H1 (cell line): ENCODE measurements at regions not wholly inside any gene's neighbourhood (a gene's known extent, or its start where the extent isn't known, plus 50 kb on each side); places are given as distances from the start of the nearest gene placed in this dataset.

Source experiments
- CTCF ChIA-PET: fragments of 300-600 bp; sonication (Branson Sonifier 250); formaldehyde crosslinking; loops from one replicate; lab custom pipeline; 2021; ENCODE audit not compliant: partially characterized antibody; lab: Charles Lee
- POLR2A ChIA-PET: fragments of 300-600 bp; sonication (Branson Sonifier 250); formaldehyde crosslinking; loops from one replicate; lab custom pipeline; 2021; ENCODE audit warnings: inconsistent platforms; ENCODE audit not compliant: partially characterized antibody; lab: Charles Lee
- DNase-seq, 2 experiments: peaks; one replicate each; pipeline versions ENCODE4 v3.0.0 to v3.0.0-alpha.2; 2010 to 2022; ENCODE audit warnings: low spot score in 2 of 2, low read depth in 1 of 2, mixed read lengths in 1 of 2
- FAIRE-seq: peaks from 2 replicates; lab custom pipeline; 2011; peaks lifted over from hg19 to GRCh38; lab: Jason Lieb, UNC
- H2AFZ ChIP-seq: 2 replicates; pipeline ENCODE4 v1.8.1; 2012; ENCODE audit warnings: low read length, inconsistent platforms
- H2AK5ac ChIP-seq: 2 replicates; pipeline ENCODE4 v1.6.1; 2013; ENCODE audit warnings: low read depth, low read length
- H2BK120ac ChIP-seq: replicated peaks from 2 replicates; pipeline ENCODE3; 2013; ENCODE audit warnings: low read depth, low read length, inconsistent platforms
- H2BK12ac ChIP-seq: 2 replicates; pipeline ENCODE4 v1.6.1; 2013; ENCODE audit warnings: low read depth, low read length
- H2BK15ac ChIP-seq: 2 replicates; pipeline ENCODE4 v1.6.1; 2013; ENCODE audit warnings: low read length
- H2BK20ac ChIP-seq: 2 replicates; pipeline ENCODE4 v1.6.1; 2013; ENCODE audit warnings: low read length
- H2BK5ac ChIP-seq: 2 replicates; pipeline ENCODE4 v1.6.1; 2013; ENCODE audit warnings: low read depth, low read length
- H3K14ac ChIP-seq: 2 replicates; pipeline ENCODE4 v1.6.1; 2013; ENCODE audit warnings: inconsistent platforms; ENCODE audit not compliant: insufficient read length
- H3K18ac ChIP-seq: 2 replicates; pipeline ENCODE4 v1.6.1; 2013; ENCODE audit warnings: low read length; ENCODE audit errors: extremely low read depth
- H3K23ac ChIP-seq: 2 replicates; pipeline ENCODE4 v1.6.1; 2013; ENCODE audit warnings: inconsistent platforms; ENCODE audit not compliant: insufficient read length
- H3K23me2 ChIP-seq: 2 replicates; pipeline ENCODE4 v1.6.1; 2013; ENCODE audit warnings: low read depth, low read length
- H3K27ac ChIP-seq: 2 replicates; pipeline ENCODE4 v1.6.1; 2011; ENCODE audit warnings: low read depth, low read length, inconsistent platforms
- H3K27me3 ChIP-seq, 4 experiments: replicated peaks in 1 of 4; 1 replicate in 1 of 4; 2 replicates in 3 of 4; pipeline versions ENCODE4 v1.6.1 to v1.8.1; 2011 to 2013; ENCODE audit warnings: low read length in 3 of 4, mild to moderate bottlenecking in 3 of 4, inconsistent platforms in 2 of 4, mixed read lengths in 2 of 4, moderate library complexity in 1 of 4; ENCODE audit not compliant: control insufficient read depth in 3 of 4, insufficient read depth in 3 of 4; ENCODE audit errors: extremely low read depth in 1 of 4
- H3K36me3 ChIP-seq, 4 experiments: 2 replicates each; pipeline versions ENCODE4 v1.6.1 to v1.8.1; 2011 to 2013; ENCODE audit warnings: mild to moderate bottlenecking in 4 of 4, low read length in 3 of 4, moderate library complexity in 2 of 4, control low read depth in 1 of 4, inconsistent platforms in 1 of 4; ENCODE audit not compliant: insufficient read depth in 4 of 4, control insufficient read depth in 2 of 4
- H3K4ac ChIP-seq: replicated peaks from 2 replicates; pipeline ENCODE3; 2013; ENCODE audit warnings: low read length, low read depth, mixed read lengths, inconsistent platforms; ENCODE audit not compliant: insufficient read length
- H3K4me1 ChIP-seq, 4 experiments: replicated peaks in 1 of 4; 1 replicate in 1 of 4; 2 replicates in 3 of 4; pipeline versions ENCODE4 v1.6.1 to v1.8.1; 2011 to 2013; ENCODE audit warnings: low read length in 3 of 4, inconsistent platforms in 2 of 4, mixed read lengths in 1 of 4; ENCODE audit not compliant: insufficient read depth in 4 of 4, control insufficient read depth in 3 of 4
- H3K4me2 ChIP-seq, 2 experiments: 2 replicates each; pipeline versions ENCODE4 v1.6.1 to v1.8.1; 2011 to 2013; ENCODE audit warnings: low read depth in 2 of 2, low read length in 2 of 2, control low read depth in 1 of 2, inconsistent platforms in 1 of 2, mild to moderate bottlenecking in 1 of 2; ENCODE audit not compliant: insufficient read depth in 1 of 2
- H3K4me3 ChIP-seq, 4 experiments: fragments of 200-600, 300-600 bp in 1 of 4; sonication (generic), shearing (Covaris generic), sonication (Bioruptor Twin) in 1 of 4; 2 replicates each; pipeline versions ENCODE4 v1.5.1 to v1.8.1; 2011 to 2016; ENCODE audit warnings: low read length in 4 of 4, low read depth in 3 of 4, control low read depth in 2 of 4, inconsistent platforms in 2 of 4, mild to moderate bottlenecking in 2 of 4, mixed read lengths in 1 of 4, moderate library complexity in 1 of 4; ENCODE audit not compliant: insufficient read depth in 2 of 4; ENCODE audit errors: extremely low read depth in 1 of 4
- H3K56ac ChIP-seq: replicated peaks from 2 replicates; pipeline ENCODE3; 2013; ENCODE audit warnings: low read depth, mild to moderate bottlenecking, mixed read lengths, low read length, inconsistent platforms; ENCODE audit not compliant: insufficient read length
- H3K79me1 ChIP-seq: 2 replicates; pipeline ENCODE4 v1.6.1; 2013; ENCODE audit warnings: low read depth, low read length, control low read depth
- H3K79me2 ChIP-seq, 2 experiments: 2 replicates each; pipeline versions ENCODE4 v1.6.1 to v1.8.1; 2012 to 2013; ENCODE audit warnings: low read length in 2 of 2, mild to moderate bottlenecking in 2 of 2, inconsistent platforms in 1 of 2; ENCODE audit not compliant: insufficient read depth in 2 of 2, control insufficient read depth in 1 of 2
- H3K9ac ChIP-seq, 4 experiments: replicated peaks in 1 of 4; 1 replicate in 1 of 4; 2 replicates in 3 of 4; pipeline versions ENCODE4 v1.6.1 to v1.8.1; 2011 to 2013; ENCODE audit warnings: low read depth in 3 of 4, low read length in 3 of 4, control low read depth in 2 of 4, mild to moderate bottlenecking in 2 of 4, moderate library complexity in 2 of 4, inconsistent platforms in 1 of 4; ENCODE audit errors: extremely low read depth in 1 of 4
- H3K9me3 ChIP-seq, 2 experiments: 2 replicates each; pipeline versions ENCODE4 v1.6.1 to v1.8.1; 2012 to 2013; ENCODE audit warnings: mild to moderate bottlenecking in 2 of 2, moderate library complexity in 2 of 2, control low read depth in 1 of 2, inconsistent platforms in 1 of 2, low read depth in 1 of 2, low read length in 1 of 2, mixed read lengths in 1 of 2; ENCODE audit not compliant: insufficient read depth in 2 of 2
- H4K20me1 ChIP-seq, 2 experiments: replicated peaks in 1 of 2; 2 replicates each; pipeline versions ENCODE3 to v1.8.1; 2011 to 2013; ENCODE audit warnings: inconsistent platforms in 2 of 2, low read length in 2 of 2, mild to moderate bottlenecking in 1 of 2; ENCODE audit not compliant: insufficient read depth in 2 of 2, control insufficient read depth in 1 of 2
- H4K5ac ChIP-seq: 2 replicates; pipeline ENCODE4 v1.6.1; 2013; ENCODE audit warnings: low read length, low read depth, mixed read lengths, inconsistent platforms; ENCODE audit not compliant: insufficient read length
- H4K8ac ChIP-seq: 2 replicates; pipeline ENCODE4 v1.8.0; 2013; ENCODE audit warnings: mild to moderate bottlenecking, moderate library complexity, low read length, inconsistent platforms; ENCODE audit not compliant: insufficient read depth; ENCODE audit errors: extremely low read depth
- H4K91ac ChIP-seq: replicated peaks from 2 replicates; pipeline ENCODE3; 2013; ENCODE audit warnings: low read length, mixed read lengths, inconsistent platforms; ENCODE audit not compliant: insufficient read length
- ATF2 ChIP-seq: IDR thresholded peaks from 2 replicates; pipeline ENCODE4 v1.6.1; 2012; ENCODE audit warnings: low read length, inconsistent platforms
- BACH1 ChIP-seq: IDR thresholded peaks from 2 replicates; pipeline ENCODE4 v1.6.1; 2012; ENCODE audit warnings: low read length, improper control_type of control experiment
- JUN ChIP-seq: IDR thresholded peaks from 2 replicates; pipeline ENCODE4 v1.6.1; 2011; ENCODE audit warnings: low read depth, mild to moderate bottlenecking, improper control_type of control experiment, low read length
- JUND ChIP-seq: IDR thresholded peaks from 2 replicates; pipeline ENCODE4 v1.6.1; 2011; ENCODE audit warnings: mild to moderate bottlenecking, improper control_type of control experiment, low read length
- KDM4A ChIP-seq: IDR thresholded peaks from one replicate; pipeline ENCODE4 v1.7.1; 2012; ENCODE audit warnings: low read depth, mild to moderate bottlenecking, moderate library complexity, low read length, inconsistent platforms; ENCODE audit not compliant: severe bottlenecking
- PHF8 ChIP-seq: fragments of 200-600 bp; sonication (generic); conservative IDR thresholded peaks from 2 replicates; pipeline ENCODE4 v1.7.1; 2012; ENCODE audit warnings: low read depth, mild to moderate bottlenecking, inconsistent platforms, low read length, moderate library complexity
- RXRA ChIP-seq: IDR thresholded peaks from 2 replicates; pipeline ENCODE4 v1.6.1; 2011; ENCODE audit warnings: low read depth, mild to moderate bottlenecking, low read length, moderate library complexity; ENCODE audit not compliant: insufficient read depth
- SIX5 ChIP-seq: IDR thresholded peaks from 2 replicates; pipeline ENCODE4 v1.6.1; 2011; ENCODE audit warnings: mild to moderate bottlenecking, low read depth, low read length
- SP1 ChIP-seq: IDR thresholded peaks from 2 replicates; pipeline ENCODE4 v1.6.1; 2011; ENCODE audit warnings: low read depth, low read length
- WGBS, 2 experiments: shearing (Covaris generic) in 1 of 2; methylation state at CpG; one replicate each; pipeline versions ENCODE4 v1.1.6 to v1.1.7; 2013 to 2015; ENCODE audit warnings: low lambda C conversion rate in 2 of 2, mixed read lengths in 2 of 2, inconsistent platforms in 1 of 2, low coverage in 1 of 2, missing lambda C conversion rate in 1 of 2; ENCODE audit not compliant: insufficient replicate concordance in 2 of 2, insufficient coverage in 1 of 2, insufficient read length in 1 of 2; ENCODE audit errors: extremely low coverage in 1 of 2, missing lambda C conversion rate in 1 of 2; 5-methylcytosine and 5-hydroxymethylcytosine counted together

GRCh38 chr9:118023644-118024043 lies 319.4 kb downstream of the TLR4 start:
- Histone ChIP-seq H2BK12ac (no peak overlapping the region), H2BK20ac (no peak overlapping the region), H3K79me1 (no peaks in the 10 kb centered on the region), H3K36me3 (no peaks in the 10 kb centered on the region), H2AFZ (no peak overlapping the region), H3K27me3 (no peaks in the 10 kb centered on the region), H2AK5ac (no peak overlapping the region), H3K23me2 (no peaks in the 10 kb centered on the region), H3K27ac (no peak overlapping the region), H2BK15ac (no peak overlapping the region), H3K4ac (no peak overlapping the region), H3K4me1 (no peaks in the 10 kb centered on the region), H3K79me2 (no peaks in the 10 kb centered on the region), H4K8ac (no peak overlapping the region), H3K9me3 (no peaks in the 10 kb centered on the region), H3K4me2 (no peak overlapping the region), H4K5ac (no peak overlapping the region), H4K91ac (no peak overlapping the region), H3K9ac (no peak overlapping the region), H3K56ac (no peak overlapping the region), H3K23ac (no peak overlapping the region), H3K18ac (no peak overlapping the region), H4K20me1 (no peaks in the 10 kb centered on the region), H2BK5ac (no peak overlapping the region), H3K14ac (no peak overlapping the region), H3K4me3 (no peak overlapping the region), H2BK120ac (no peak overlapping the region)
- FAIRE-seq, result no peak
- TF ChIP-seq JUN, result no peak
- TF ChIP-seq JUND, result no peak
- TF ChIP-seq RXRA, result no peak
- TF ChIP-seq SP1, result no peak
- no peak for TF ChIP-seq BACH1
- no peak for TF ChIP-seq SIX5
- TF ChIP-seq KDM4A, result no peak
- no peak for TF ChIP-seq PHF8
- TF ChIP-seq ATF2, result no peak
- WGBS, 2 experiments, result 98% methylated on average over 2 of the region's 2 CpGs; no CpG with 5 or more reads in 1 of the 2 experiments
- CTCF ChIA-PET, result interaction anchor here (1.4 kb wide), 1 partner anchor 15 kb away, joined by 3 read pairs; no protein-coding TSS in a partner anchor
- DNase-seq, result no peak
- POLR2A ChIA-PET, result no interaction called here
